ENCODE measurements at regions not wholly inside any gene's neighbourhood (a gene's known extent, or its start where the extent isn't known, plus 50 kb on each side); places are given as distances from the start of the nearest gene placed in this dataset.
"Not testable (repeated sequence)": the region's sequence is repeated elsewhere in the genome, so short reads cannot be mapped to it uniquely, and the experiment has no call there.

GRCh38 chr5:145429170-145429569 is 406.0 kb downstream of the PRELID2 start:
- TF ChIP-seq CTCF (IDR thresholded peaks at IDR 0.05; ENCODE audit: insufficient read depth, low read length) = no peak
- DNase-seq (ENCODE audit: low read depth) = no peak
- no peak overlapping the region for H3K4me3 ChIP-seq (ENCODE audit: low read depth, low read length)

- no peak overlapping the region for H3K4me3 ChIP-seq (ENCODE audit: low read depth, low read length)
- no peak for DNase-seq (ENCODE audit: low read depth)
- no peak for TF ChIP-seq CTCF (IDR thresholded peaks at IDR 0.05; ENCODE audit: insufficient read depth, low read length)
Measured at GRCh38 chr5:145408048-145408341, 427.1 kb downstream of the PRELID2 start.

GRCh38 chr5:145407300-145408047 is 427.7 kb downstream of the PRELID2 start:
- no peak for TF ChIP-seq CTCF (IDR thresholded peaks at IDR 0.05; ENCODE audit: insufficient read depth, low read length)
- no peak for DNase-seq (ENCODE audit: low read depth)
- H3K4me3 ChIP-seq (ENCODE audit: low read depth, low read length) = no peak overlapping the region

GRCh38 chr5:145403992-145404391 is 431.1 kb downstream of the PRELID2 start:
- H3K4me3 ChIP-seq (ENCODE audit: low read depth, low read length) = no peak overlapping the region
- DNase-seq (ENCODE audit: low read depth) = no peak
- TF ChIP-seq CTCF (IDR thresholded peaks at IDR 0.05; ENCODE audit: insufficient read depth, low read length) = no peak

GRCh38 chr5:145396888-145397287 is 438.3 kb downstream of the PRELID2 start:
- no peak overlapping the region for H3K4me3 ChIP-seq (ENCODE audit: low read depth, low read length)
- TF ChIP-seq CTCF (IDR thresholded peaks at IDR 0.05; ENCODE audit: insufficient read depth, low read length) = no peak
- DNase-seq (ENCODE audit: low read depth) = no peak

- not testable (repeated sequence) for H3K4me3 ChIP-seq (ENCODE audit: low read depth, low read length); DNase-seq (ENCODE audit: low read depth)
Measured at GRCh38 chr5:145395151-145395550, 440.0 kb downstream of the PRELID2 start.

- DNase-seq (ENCODE audit: low read depth) = no peak
- no peak for TF ChIP-seq CTCF (IDR thresholded peaks at IDR 0.05; ENCODE audit: insufficient read depth, low read length)
- H3K4me3 ChIP-seq (ENCODE audit: low read depth, low read length) = no peak overlapping the region
Measured at GRCh38 chr5:145393426-145393825, 441.7 kb downstream of the PRELID2 start.
